HEK293T (cell line): ENCODE measurements at regions not wholly inside any gene's neighbourhood (a gene's known extent, or its start where the extent isn't known, plus 50 kb on each side); places are given as distances from the start of the nearest gene placed in this dataset.

Source experiments
- ARNT ChIP-seq: fragments of 450-650 bp; IDR thresholded peaks from 2 replicates; pipeline ENCODE4 v1.6.1; 2017; ENCODE audit warnings: mild to moderate bottlenecking
- ELF4 ChIP-seq: fragments of 450-650 bp; IDR thresholded peaks from 2 replicates; pipeline ENCODE4 v1.6.1; 2017; ENCODE audit warnings: antibody characterized with exemption
- FOXA1 ChIP-seq: fragments of 450-650 bp; IDR thresholded peaks from 2 replicates; pipeline ENCODE4 v1.6.1; 2016; ENCODE audit warnings: mild to moderate bottlenecking
- L3MBTL2 ChIP-seq: fragments of 450-650 bp; conservative IDR thresholded peaks from 2 replicates; pipeline ENCODE4 v1.6.1; 2016; ENCODE audit warnings: mild to moderate bottlenecking
- SP1 ChIP-seq: fragments of 450-650 bp; IDR thresholded peaks from 2 replicates; pipeline ENCODE4 v1.6.1; 2017

- TF ChIP-seq SP1 (no peak), FOXA1 (no peak), ELF4 (no peak), L3MBTL2 (no peak), ARNT (no peak)
Observed at GRCh38 chr11:123284454-123284853, 89.4 kb upstream of the CLMP start.
